B cell (primary cell): ENCODE measurements at regions not wholly inside any gene's neighbourhood (a gene's known extent, or its start where the extent isn't known, plus 50 kb on each side); places are given as distances from the start of the nearest gene placed in this dataset.

ENCODE experiments used
- CTCF ChIP-seq: fragments of 200-600 bp; IDR thresholded peaks from one replicate; pipeline ENCODE4 v1.8.0; 2022; ENCODE audit warnings: antibody characterized with exemption, mild to moderate bottlenecking
- EZH2 ChIP-seq: IDR thresholded peaks from 2 replicates; pipeline ENCODE4 v1.6.1; 2012; ENCODE audit warnings: borderline replicate concordance, low read depth, mild to moderate bottlenecking, moderate library complexity, low read length; ENCODE audit not compliant: insufficient read depth, poor library complexity, severe bottlenecking

GRCh38 chr5:125249400-125249799 lies 503.0 kb upstream of the ZNF608 start:
- TF ChIP-seq CTCF, result no peak
- no peak for TF ChIP-seq EZH2
